HCT116 (cell line): ENCODE measurements at regions not wholly inside any gene's neighbourhood (a gene's known extent, or its start where the extent isn't known, plus 50 kb on each side); places are given as distances from the start of the nearest gene placed in this dataset.

Source experiments
- ATAC-seq: fragments of 200-7000 bp; cut with Tn5 transposase; 2 replicates; pipeline ENCODE4 v1.9.1; 2020; ENCODE audit warnings: mild to moderate bottlenecking, moderate library complexity
- BruUV-seq: library from RNA; stranded (reverse); fragments of 400-500 nt; replicated peaks from 2 replicates; lab custom pipeline; 2021; lab: Mats Ljungman, UMichigan
- CTCF ChIA-PET: fragments of 300-600 bp; sonication (Branson Sonifier 250); formaldehyde crosslinking; loops from one replicate; lab custom pipeline; 2021; ENCODE audit warnings: antibody characterized with exemption; lab: Charles Lee
- POLR2A ChIA-PET: fragments of 300-600, 350-600 bp; sonication (Branson Sonifier 250); formaldehyde crosslinking; loops from one replicate; lab custom pipeline; 2021; ENCODE audit warnings: antibody characterized with exemption; lab: Charles Lee
- RAD21 ChIA-PET, 2 experiments: fragments of 300-600 bp; sonication (Branson Sonifier 250); formaldehyde crosslinking; loops; one replicate each; lab custom pipeline; 2023; ENCODE audit warnings: low total read pairs in 2 of 2; ENCODE audit not compliant: uncharacterized antibody in 2 of 2, unreplicated experiment in 2 of 2, low non-redundant PET in 1 of 2; lab: Charles Lee
- DNase-seq: peaks from one replicate; pipeline ENCODE4 v3.0.0-alpha.2; 2010; ENCODE audit warnings: low read depth, low spot score
- H2AFZ ChIP-seq: fragments of 200-600 bp; shearing (Covaris generic), sonication (generic); 2 replicates; pipeline ENCODE4 v1.6.1; 2017; ENCODE audit warnings: low read depth, mixed run types, mixed read lengths, antibody characterized with exemption, low read length; ENCODE audit not compliant: poor library complexity, severe bottlenecking
- H3K27ac ChIP-seq: 2 replicates; pipeline ENCODE4 v1.5.1; 2012; ENCODE audit warnings: low read depth, low read length
- H3K27me3 ChIP-seq: fragments of 200-600 bp; sonication (generic); 2 replicates; pipeline ENCODE4 v1.6.1; 2016; ENCODE audit warnings: mixed run types, low read length, mixed read lengths; ENCODE audit not compliant: insufficient read depth
- H3K36me3 ChIP-seq, 2 experiments: fragments of 200-500 bp in 1 of 2; fragments of 200-600 bp in 1 of 2; sonication (Bioruptor generic) in 1 of 2; sonication (generic) in 1 of 2; 2 replicates each; pipeline versions ENCODE4 v1.5.1 to v1.6.1; 2014 to 2016; ENCODE audit warnings: low read length in 2 of 2, inconsistent platforms in 1 of 2, mixed read lengths in 1 of 2, mixed run types in 1 of 2; ENCODE audit not compliant: insufficient read depth in 2 of 2, control insufficient read depth in 1 of 2
- H3K4me1 ChIP-seq, 2 experiments: fragments of 200-600 bp in 1 of 2; sonication (generic) in 1 of 2; 2 replicates each; pipeline versions ENCODE4 v1.5.1 to v1.6.1; 2012 to 2017; ENCODE audit warnings: low read length in 2 of 2, inconsistent platforms in 1 of 2, mild to moderate bottlenecking in 1 of 2, mixed read lengths in 1 of 2, mixed run types in 1 of 2, moderate library complexity in 1 of 2; ENCODE audit not compliant: insufficient read depth in 2 of 2, control insufficient read depth in 1 of 2
- H3K4me2 ChIP-seq: fragments of 200-600 bp; sonication (generic); 2 replicates; pipeline ENCODE4 v1.6.1; 2017; ENCODE audit warnings: mixed run types, low read length, mixed read lengths
- H3K4me3 ChIP-seq, 2 experiments: fragments of 200-600 bp in 1 of 2; sonication (generic) in 1 of 2; replicated peaks in 1 of 2; 2 replicates each; pipeline ENCODE4 v1.5.1; 2011 to 2016; ENCODE audit warnings: low read length in 2 of 2, control low read depth in 1 of 2, low read depth in 1 of 2, mild to moderate bottlenecking in 1 of 2, mixed read lengths in 1 of 2, mixed run types in 1 of 2
- H3K79me2 ChIP-seq: fragments of 200-600 bp; sonication (generic); 2 replicates; pipeline ENCODE4 v1.6.1; 2017; ENCODE audit warnings: mild to moderate bottlenecking, mixed run types, low read length, moderate library complexity, mixed read lengths; ENCODE audit not compliant: insufficient read depth
- H3K9ac ChIP-seq: fragments of 200-600 bp; sonication (generic); 2 replicates; pipeline ENCODE4 v1.6.1; 2016; ENCODE audit warnings: low read length, mixed read lengths
- H3K9me2 ChIP-seq: fragments of 200-600 bp; sonication (generic), shearing (Covaris generic); 2 replicates; pipeline ENCODE4 v1.6.1; 2017; ENCODE audit warnings: mixed run types, mild to moderate bottlenecking, moderate library complexity; ENCODE audit not compliant: insufficient read depth
- H3K9me3 ChIP-seq, 2 experiments: fragments of 200-500 bp in 1 of 2; fragments of 200-600 bp in 1 of 2; sonication (Bioruptor generic) in 1 of 2; sonication (generic) in 1 of 2; 2 replicates each; pipeline ENCODE4 v1.6.1; 2014 to 2017; ENCODE audit warnings: low read length in 2 of 2, mixed read lengths in 2 of 2, inconsistent platforms in 1 of 2, low read depth in 1 of 2, mild to moderate bottlenecking in 1 of 2, mixed run types in 1 of 2, moderate library complexity in 1 of 2; ENCODE audit not compliant: control insufficient read depth in 1 of 2, insufficient read depth in 1 of 2
- H4K20me1 ChIP-seq: fragments of 200-600 bp; sonication (generic), shearing (Covaris generic); 2 replicates; pipeline ENCODE4 v1.6.1; 2017; ENCODE audit warnings: mixed run types, mild to moderate bottlenecking, moderate library complexity; ENCODE audit not compliant: insufficient read depth
- ATF3 ChIP-seq: IDR thresholded peaks from 2 replicates; pipeline ENCODE4 v1.6.1; 2012
- EZH2phosphoT487 ChIP-seq: fragments of 200-600 bp; IDR thresholded peaks from 2 replicates; pipeline ENCODE4 v1.6.1; 2018; ENCODE audit warnings: antibody characterized with exemption, borderline replicate concordance
- FOSL1 ChIP-seq: IDR thresholded peaks from 2 replicates; pipeline ENCODE4 v1.6.1; 2012; ENCODE audit warnings: low read depth
- REST ChIP-seq: IDR thresholded peaks from 2 replicates; pipeline ENCODE4 v1.6.1; 2012; ENCODE audit warnings: low read depth
- SIN3A ChIP-seq: IDR thresholded peaks from 2 replicates; pipeline ENCODE4 v1.6.1; 2012; ENCODE audit warnings: low read depth
- SP1 ChIP-seq: IDR thresholded peaks from 2 replicates; pipeline ENCODE4 v1.6.1; 2012; ENCODE audit warnings: low read depth
- SRF ChIP-seq: IDR thresholded peaks from 2 replicates; pipeline ENCODE4 v1.6.1; 2012; ENCODE audit warnings: low read depth
- TCF7L2 ChIP-seq: IDR thresholded peaks from 2 replicates; pipeline ENCODE4 v1.7.0; 2011; ENCODE audit warnings: borderline replicate concordance, inconsistent platforms; ENCODE audit not compliant: insufficient read depth, insufficient read length; ENCODE audit errors: extremely low read depth
- ZFX ChIP-seq: fragments of 450-650 bp; IDR thresholded peaks from 2 replicates; pipeline ENCODE4 v1.6.1; 2017
- intact Hi-C: fragments of 100-400 bp; cut with micrococcal nuclease; formaldehyde crosslinking; loops from 2 replicates; pipeline ENCODE4 v1.10.0; 2022

GRCh38 chr14:71262441-71262840 is 355.2 kb downstream of the PCNX1 start:
- Histone ChIP-seq H3K4me3 (no peak overlapping the region), H3K4me2 (no peak overlapping the region), H3K27me3 (no peaks in the 10 kb centered on the region), H3K9ac (no peak overlapping the region), H3K36me3 (no peaks in the 10 kb centered on the region), H3K79me2 (no peaks in the 10 kb centered on the region), H3K27ac (no peak overlapping the region), H2AFZ (no peak overlapping the region), H3K9me3 (peaks cover 0 to 14% of the 10 kb centered on the region in 2 experiments; a peak in 1 of 4 replicates), H3K9me2 (no peaks in the 10 kb centered on the region; the same call in 1 of the 2 replicates), H3K4me1 (no peaks in the 10 kb centered on the region), H4K20me1 (no peaks in the 10 kb centered on the region)
- CTCF ChIA-PET = no interaction called here
- intact Hi-C loops = no loop called here
- ATAC-seq = no peak
- DNase-seq = no peak
- no TSS peak for BruUV-seq
- TF ChIP-seq FOSL1 = no peak
- POLR2A ChIA-PET = no interaction called here
- RAD21 ChIA-PET = no interaction called here

- Histone ChIP-seq H2AFZ (no peak overlapping the region), H3K4me2 (no peak overlapping the region), H3K79me2 (no peaks in the 10 kb centered on the region), H3K4me3 (no peak overlapping the region), H3K9me3 (peaks cover 0 to 5% of the 10 kb centered on the region in 2 experiments; a peak in 1 of 4 replicates), H3K4me1 (no peaks in the 10 kb centered on the region), H3K9me2 (no peaks in the 10 kb centered on the region; the same call in 1 of the 2 replicates), H3K9ac (no peak overlapping the region), H3K36me3 (no peaks in the 10 kb centered on the region), H4K20me1 (no peaks in the 10 kb centered on the region), H3K27ac (no peak overlapping the region), H3K27me3 (no peaks in the 10 kb centered on the region)
- ATAC-seq = no peak
- RAD21 ChIA-PET = no interaction called here
- BruUV-seq = no TSS peak
- intact Hi-C loops = no loop called here
- POLR2A ChIA-PET = no interaction called here
- TF ChIP-seq SIN3A (no peak), REST (no peak), EZH2phosphoT487 (no peak), SP1 (no peak), ZFX (no peak), SRF (no peak), TCF7L2 (no peak), ATF3 (no peak)
- CTCF ChIA-PET = no interaction called here
- no peak for DNase-seq
Measured at GRCh38 chr14:71264260-71264659, 357.0 kb downstream of the PCNX1 start.
